SU-DHL-6 (cell line): ENCODE measurements at regions not wholly inside any gene's neighbourhood (a gene's known extent, or its start where the extent isn't known, plus 50 kb on each side); places are given as distances from the start of the nearest gene placed in this dataset.

Experiments
- EZH2phosphoT487 ChIP-seq: fragments of 200-600 bp; sonication (generic), shearing (Covaris generic); conservative IDR thresholded peaks from 2 replicates; pipeline ENCODE4 v1.6.1; 2018; ENCODE audit warnings: mild to moderate bottlenecking, antibody characterized with exemption, low read length, moderate library complexity, mixed read lengths
- TF ChIP-seq, protein P1 (sequence below): fragments of 200-600 bp; sonication (generic); IDR thresholded peaks from one replicate; pipeline ENCODE4 v1.5.1; 2017; ENCODE audit warnings: antibody characterized with exemption, mild to moderate bottlenecking, low read length, moderate library complexity; ENCODE audit not compliant: insufficient read depth, poor library complexity, severe bottlenecking

DNA sequence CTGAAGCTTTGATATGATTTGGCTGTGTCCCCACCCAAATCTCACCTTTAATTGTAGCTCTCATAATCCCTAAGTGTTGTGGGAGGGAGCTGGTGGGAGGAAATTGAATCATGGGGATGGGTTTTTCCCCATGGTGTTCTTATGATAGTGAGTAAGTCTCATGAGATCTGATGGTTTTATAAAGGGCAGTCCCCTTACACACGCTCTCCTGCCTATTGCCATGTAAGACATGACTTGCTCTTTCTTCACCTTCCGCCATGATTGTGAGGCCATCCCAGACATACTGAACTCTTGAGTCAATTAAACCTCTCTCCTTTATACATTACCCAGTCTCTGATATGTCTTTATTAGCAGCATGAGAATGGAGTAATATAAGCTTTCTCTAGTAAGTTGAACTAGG is 261.9 kb downstream of the HLX start:
- TF ChIP-seq, protein P1, sequence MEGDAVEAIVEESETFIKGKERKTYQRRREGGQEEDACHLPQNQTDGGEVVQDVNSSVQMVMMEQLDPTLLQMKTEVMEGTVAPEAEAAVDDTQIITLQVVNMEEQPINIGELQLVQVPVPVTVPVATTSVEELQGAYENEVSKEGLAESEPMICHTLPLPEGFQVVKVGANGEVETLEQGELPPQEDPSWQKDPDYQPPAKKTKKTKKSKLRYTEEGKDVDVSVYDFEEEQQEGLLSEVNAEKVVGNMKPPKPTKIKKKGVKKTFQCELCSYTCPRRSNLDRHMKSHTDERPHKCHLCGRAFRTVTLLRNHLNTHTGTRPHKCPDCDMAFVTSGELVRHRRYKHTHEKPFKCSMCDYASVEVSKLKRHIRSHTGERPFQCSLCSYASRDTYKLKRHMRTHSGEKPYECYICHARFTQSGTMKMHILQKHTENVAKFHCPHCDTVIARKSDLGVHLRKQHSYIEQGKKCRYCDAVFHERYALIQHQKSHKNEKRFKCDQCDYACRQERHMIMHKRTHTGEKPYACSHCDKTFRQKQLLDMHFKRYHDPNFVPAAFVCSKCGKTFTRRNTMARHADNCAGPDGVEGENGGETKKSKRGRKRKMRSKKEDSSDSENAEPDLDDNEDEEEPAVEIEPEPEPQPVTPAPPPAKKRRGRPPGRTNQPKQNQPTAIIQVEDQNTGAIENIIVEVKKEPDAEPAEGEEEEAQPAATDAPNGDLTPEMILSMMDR, result no peak
- no peak for TF ChIP-seq EZH2phosphoT487
